GM23338 (cell line): ENCODE measurements at regions not wholly inside any gene's neighbourhood (a gene's known extent, or its start where the extent isn't known, plus 50 kb on each side); places are given as distances from the start of the nearest gene placed in this dataset.

Source experiments
- ATAC-seq: fragments of 200-7000 bp; cut with Tn5 transposase; 3 replicates; pipeline ENCODE4 v1.9.1; 2020
- DNase-seq: peaks from one replicate; pipeline ENCODE4 v3.0.0-alpha.2; 2015; ENCODE audit warnings: low spot score
- H2AFZ ChIP-seq: fragments of 200-600 bp; sonication (generic); 2 replicates; pipeline ENCODE4 v1.8.0; 2016; ENCODE audit warnings: antibody characterized with exemption, mild to moderate bottlenecking, moderate library complexity
- H3F3A ChIP-seq: fragments of 200-600 bp; sonication (generic); replicated peaks from 2 replicates; pipeline ENCODE4 v1.8.0; 2017; ENCODE audit warnings: antibody characterized with exemption, mixed run types, low read depth
- H3K27ac ChIP-seq: fragments of 200-600 bp; sonication (generic); 2 replicates; pipeline ENCODE4 v1.6.1; 2016; ENCODE audit warnings: low read depth
- H3K27me3 ChIP-seq: fragments of 200-600 bp; sonication (generic); 2 replicates; pipeline ENCODE4 v1.8.0; 2016; ENCODE audit warnings: mild to moderate bottlenecking, mixed run types, moderate library complexity; ENCODE audit not compliant: insufficient read depth
- H3K36me3 ChIP-seq: fragments of 200-600 bp; sonication (generic); 2 replicates; pipeline ENCODE4 v1.8.0; 2016; ENCODE audit warnings: mild to moderate bottlenecking; ENCODE audit not compliant: insufficient read depth
- H3K4me1 ChIP-seq: fragments of 200-600 bp; sonication (generic); 2 replicates; pipeline ENCODE4 v1.8.0; 2016; ENCODE audit warnings: mild to moderate bottlenecking, moderate library complexity; ENCODE audit not compliant: insufficient read depth
- H3K4me2 ChIP-seq: fragments of 200-600 bp; sonication (generic); 2 replicates; pipeline ENCODE4 v1.7.1; 2017; ENCODE audit warnings: mixed run types
- H3K4me3 ChIP-seq: fragments of 200-600 bp; sonication (generic); 2 replicates; pipeline ENCODE4 v1.6.1; 2016; ENCODE audit warnings: mixed run types
- H3K79me2 ChIP-seq: fragments of 200-600 bp; sonication (generic); replicated peaks from 2 replicates; pipeline ENCODE4 v1.8.0; 2017; ENCODE audit warnings: mild to moderate bottlenecking; ENCODE audit not compliant: insufficient read depth
- H3K9me2 ChIP-seq: fragments of 200-600 bp; sonication (generic); 2 replicates; pipeline ENCODE4 v1.8.0; 2017; ENCODE audit not compliant: insufficient read depth
- H4K20me1 ChIP-seq: fragments of 200-600 bp; sonication (generic); replicated peaks from 2 replicates; pipeline ENCODE4 v1.8.0; 2017; ENCODE audit warnings: mild to moderate bottlenecking; ENCODE audit not compliant: insufficient read depth
- H3K27ac Mint-ChIP-seq: 2 replicates; pipeline ENCODE4 v1.8.0; 2020; ENCODE audit warnings: inconsistent platforms, mild to moderate bottlenecking, moderate library complexity, mixed read lengths
- H3K27me3 Mint-ChIP-seq: 3 replicates; pipeline ENCODE4 v1.8.0; 2022; ENCODE audit warnings: low read depth, mild to moderate bottlenecking, moderate library complexity, mixed read lengths, inconsistent platforms; ENCODE audit not compliant: insufficient read depth, poor library complexity
- H3K36me3 Mint-ChIP-seq: 3 replicates; pipeline ENCODE4 v1.8.0; 2021; ENCODE audit warnings: low read depth, mild to moderate bottlenecking, inconsistent platforms, moderate library complexity, mixed read lengths
- H3K4me1 Mint-ChIP-seq: 3 replicates; pipeline ENCODE4 v1.8.0; 2020; ENCODE audit warnings: mild to moderate bottlenecking, inconsistent platforms, mixed read lengths
- H3K4me3 Mint-ChIP-seq: 3 replicates; pipeline ENCODE4 v1.8.0; 2021; ENCODE audit warnings: moderate library complexity, mild to moderate bottlenecking, inconsistent platforms, mixed read lengths
- H3K9me3 Mint-ChIP-seq: 3 replicates; pipeline ENCODE4 v1.8.0; 2020; ENCODE audit warnings: moderate library complexity, mild to moderate bottlenecking, inconsistent platforms, mixed read lengths
- ETS1 ChIP-seq: IDR thresholded peaks from 2 replicates; pipeline ENCODE4 v1.6.1; 2016; ENCODE audit warnings: antibody characterized with exemption
- JUNB ChIP-seq: IDR thresholded peaks from one replicate; pipeline ENCODE4 v1.6.1; 2016; ENCODE audit warnings: antibody characterized with exemption; ENCODE audit not compliant: unreplicated experiment
- POLR2AphosphoS5 ChIP-seq: IDR thresholded peaks from 2 replicates; pipeline ENCODE4 v1.6.1; 2016; ENCODE audit warnings: antibody characterized with exemption, low read depth
- ZNF114 ChIP-seq: fragments of 250-450 bp; sonication (Bioruptor Pico); IDR thresholded peaks from 2 replicates; pipeline ENCODE4 v1.5.0; 2020; ENCODE audit warnings: mild to moderate bottlenecking, moderate library complexity
- ZNF331 ChIP-seq: fragments of 250-450 bp; sonication (Bioruptor Pico); IDR thresholded peaks from 2 replicates; pipeline ENCODE4 v1.5.0; 2020; ENCODE audit warnings: low read depth, mild to moderate bottlenecking, moderate library complexity
- ZNF462 ChIP-seq: fragments of 250-450 bp; sonication (Bioruptor Pico); IDR thresholded peaks from 2 replicates; pipeline ENCODE4 v1.5.0; 2020; ENCODE audit warnings: mild to moderate bottlenecking, moderate library complexity

GRCh38 chr1:115198938-115199337 is 109.6 kb upstream of the TSPAN2 start:
- H3K4me2 ChIP-seq: no peak overlapping the region
- no peaks in the 10 kb centered on the region for H3K4me1 ChIP-seq
- no peaks in the 10 kb centered on the region for H3K9me2 ChIP-seq
- H3K4me1 Mint-ChIP-seq: no peaks in the 10 kb centered on the region
- H3K27ac Mint-ChIP-seq: no peak overlapping the region
- no peak overlapping the region for H3K4me3 ChIP-seq
- ATAC-seq (no peak), DNase-seq (no peak)
- H2AFZ ChIP-seq: no peak overlapping the region
- no peaks in the 10 kb centered on the region for H3K36me3 Mint-ChIP-seq
- no peak overlapping the region for H3K4me3 Mint-ChIP-seq
- H3K27ac ChIP-seq: no peak overlapping the region
- H3K27me3 ChIP-seq: no peaks in the 10 kb centered on the region
- H3F3A ChIP-seq: no peaks in the 10 kb centered on the region
- no peaks in the 10 kb centered on the region for H3K79me2 ChIP-seq
- peaks cover 3% of the 10 kb centered on the region; the same call in 1 of the 3 replicates for H3K9me3 Mint-ChIP-seq
- H3K36me3 ChIP-seq: no peaks in the 10 kb centered on the region
- TF ChIP-seq ZNF462 (no peak), JUNB (no peak)
- H3K27me3 Mint-ChIP-seq: peaks cover 2% of the 10 kb centered on the region
- H4K20me1 ChIP-seq: no peaks in the 10 kb centered on the region

- Mint-ChIP-seq H3K4me1 (no peaks in the 10 kb centered on the region), H3K27me3 (peaks cover 2% of the 10 kb centered on the region), H3K9me3 (no peaks in the 10 kb centered on the region; the same call in 2 of the 3 replicates), H3K27ac (no peak overlapping the region), H3K36me3 (no peaks in the 10 kb centered on the region), H3K4me3 (no peak overlapping the region)
- no peaks in the 10 kb centered on the region for H4K20me1 ChIP-seq
- DNase-seq: no peak
- H3K36me3 ChIP-seq: no peaks in the 10 kb centered on the region
- TF ChIP-seq ZNF331 (CRISPR knock-in tag) (no peak), ZNF114 (CRISPR knock-in tag) (no peak), POLR2AphosphoS5 (no peak), ETS1 (no peak)
- ATAC-seq: no peak
- H3K4me2 ChIP-seq: no peak overlapping the region
- H2AFZ ChIP-seq: no peak overlapping the region
- H3K27ac ChIP-seq: no peak overlapping the region
- no peaks in the 10 kb centered on the region for H3F3A ChIP-seq
- H3K27me3 ChIP-seq: no peaks in the 10 kb centered on the region
- H3K4me3 ChIP-seq: no peak overlapping the region
- no peaks in the 10 kb centered on the region for H3K4me1 ChIP-seq
- no peaks in the 10 kb centered on the region for H3K79me2 ChIP-seq
- H3K9me2 ChIP-seq: no peaks in the 10 kb centered on the region
Measured at GRCh38 chr1:115196296-115196695, 107.0 kb upstream of the TSPAN2 start.
